Hepatocyte (in vitro differentiated cells): ENCODE measurements at regions not wholly inside any gene's neighbourhood (a gene's known extent, or its start where the extent isn't known, plus 50 kb on each side); places are given as distances from the start of the nearest gene placed in this dataset.

Source experiments
- DNase-seq: peaks from one replicate; pipeline ENCODE4 v3.0.0-alpha.2; 2016; ENCODE audit warnings: low spot score
- H2AFZ ChIP-seq: fragments of 200-600 bp; sonication (generic); 2 replicates; pipeline ENCODE4 v1.6.0; 2016; ENCODE audit warnings: antibody characterized with exemption, mild to moderate bottlenecking
- H3K27ac ChIP-seq: fragments of 200-600 bp; sonication (generic); 2 replicates; pipeline ENCODE4 v1.5.1; 2016; ENCODE audit warnings: mild to moderate bottlenecking
- H3K27me3 ChIP-seq: fragments of 200-600 bp; sonication (generic); 2 replicates; pipeline ENCODE4 v1.6.1; 2016
- H3K36me3 ChIP-seq: fragments of 200-600 bp; sonication (generic); replicated peaks from 2 replicates; pipeline ENCODE4 v1.5.1; 2016; ENCODE audit warnings: low read depth; ENCODE audit not compliant: insufficient read depth
- H3K4me1 ChIP-seq: fragments of 200-600 bp; sonication (generic); 2 replicates; pipeline ENCODE4 v1.5.1; 2016; ENCODE audit warnings: mild to moderate bottlenecking, moderate library complexity; ENCODE audit not compliant: insufficient read depth
- H3K4me2 ChIP-seq: fragments of 200-600 bp; sonication (generic); 2 replicates; pipeline ENCODE4 v1.6.0; 2016
- H3K4me3 ChIP-seq: fragments of 200-600 bp; sonication (generic); 2 replicates; pipeline ENCODE4 v1.5.1; 2016; ENCODE audit warnings: mild to moderate bottlenecking
- H3K79me2 ChIP-seq: fragments of 200-600 bp; sonication (generic); 2 replicates; pipeline ENCODE4 v1.6.0; 2017; ENCODE audit warnings: mild to moderate bottlenecking
- H3K9me2 ChIP-seq: fragments of 200-600 bp; sonication (generic); replicated peaks from 2 replicates; pipeline ENCODE4 v1.6.0; 2017; ENCODE audit warnings: mild to moderate bottlenecking; ENCODE audit not compliant: insufficient read depth
- H3K9me3 ChIP-seq: fragments of 200-600 bp; sonication (generic); 2 replicates; pipeline ENCODE4 v1.5.1; 2016; ENCODE audit warnings: low read depth, mild to moderate bottlenecking
- H4K20me1 ChIP-seq: fragments of 200-600 bp; sonication (generic); 2 replicates; pipeline ENCODE4 v1.6.0; 2016; ENCODE audit warnings: mild to moderate bottlenecking; ENCODE audit not compliant: insufficient read depth, poor library complexity, severe bottlenecking
- CTCF ChIP-seq: fragments of 200-600 bp; sonication (generic); IDR thresholded peaks from 2 replicates; pipeline ENCODE4 v1.5.1; 2016; ENCODE audit warnings: antibody characterized with exemption, mild to moderate bottlenecking; ENCODE audit not compliant: poor library complexity
- EZH2 ChIP-seq: fragments of 200-600 bp; sonication (generic); IDR thresholded peaks from 2 replicates; pipeline ENCODE4 v1.6.1; 2016; ENCODE audit warnings: antibody characterized with exemption, mild to moderate bottlenecking, borderline replicate concordance
- EZH2phosphoT487 ChIP-seq: fragments of 200-600 bp; sonication (generic); IDR thresholded peaks from one replicate; pipeline ENCODE4 v1.6.1; 2018; ENCODE audit warnings: antibody characterized with exemption, mild to moderate bottlenecking, low read depth, moderate library complexity; ENCODE audit not compliant: unreplicated experiment, severe bottlenecking
- WGBS: methylation state at CpG from one replicate; pipeline ENCODE4 v1.1.6; 2016; ENCODE audit warnings: low lambda C conversion rate; ENCODE audit errors: missing lambda C conversion rate; 5-methylcytosine and 5-hydroxymethylcytosine counted together

- no peaks in the 10 kb centered on the region for H3K9me2 ChIP-seq
- no peak overlapping the region for H3K27ac ChIP-seq
- no peaks in the 10 kb centered on the region for H3K27me3 ChIP-seq
- no peaks in the 10 kb centered on the region for H3K36me3 ChIP-seq
- DNase-seq = no peak
- WGBS = 96% methylated on average over 8 of the region's 8 CpGs
- no peaks in the 10 kb centered on the region for H4K20me1 ChIP-seq
- H3K79me2 ChIP-seq = no peaks in the 10 kb centered on the region
- H2AFZ ChIP-seq = no peak overlapping the region
- TF ChIP-seq EZH2phosphoT487 (no peak), CTCF (no peak), EZH2 (no peak)
- no peak overlapping the region for H3K4me3 ChIP-seq
- no peaks in the 10 kb centered on the region for H3K9me3 ChIP-seq
- no peak overlapping the region for H3K4me2 ChIP-seq
- no peaks in the 10 kb centered on the region for H3K4me1 ChIP-seq
Observed at GRCh38 chr22:48797731-48798130, 1029.9 kb downstream of the BRD1 start.

GRCh38 chr22:48796310-48797015 is 1031.2 kb downstream of the BRD1 start:
- Histone ChIP-seq H3K4me2 (no peak overlapping the region), H3K27ac (no peak overlapping the region), H3K9me3 (no peaks in the 10 kb centered on the region), H4K20me1 (no peaks in the 10 kb centered on the region), H3K79me2 (no peaks in the 10 kb centered on the region), H2AFZ (no peak overlapping the region), H3K27me3 (no peaks in the 10 kb centered on the region), H3K4me3 (no peak overlapping the region), H3K4me1 (no peaks in the 10 kb centered on the region), H3K9me2 (no peaks in the 10 kb centered on the region), H3K36me3 (no peaks in the 10 kb centered on the region)
- no peak for TF ChIP-seq EZH2phosphoT487
- no peak for TF ChIP-seq EZH2
- TF ChIP-seq CTCF = no peak
- DNase-seq = no peak
- 68% methylated on average over 14 of the region's 14 CpGs for WGBS

GRCh38 chr22:48795664-48796063 is 1032.0 kb downstream of the BRD1 start:
- Histone ChIP-seq H4K20me1 (no peaks in the 10 kb centered on the region), H3K79me2 (no peaks in the 10 kb centered on the region), H3K4me3 (no peak overlapping the region), H3K4me1 (no peaks in the 10 kb centered on the region), H3K9me3 (no peaks in the 10 kb centered on the region), H3K27ac (no peak overlapping the region), H3K9me2 (no peaks in the 10 kb centered on the region), H3K27me3 (no peaks in the 10 kb centered on the region), H2AFZ (no peak overlapping the region), H3K4me2 (no peak overlapping the region), H3K36me3 (no peaks in the 10 kb centered on the region)
- WGBS = 28% methylated on average over 2 of the region's 2 CpGs
- TF ChIP-seq EZH2 (no peak), EZH2phosphoT487 (no peak), CTCF (no peak)
- DNase-seq = no peak
